SK-N-SH (cell line): ENCODE measurements at regions not wholly inside any gene's neighbourhood (a gene's known extent, or its start where the extent isn't known, plus 50 kb on each side); places are given as distances from the start of the nearest gene placed in this dataset.

Source experiments
- CTCF ChIA-PET: fragments of 300-600, 350-600 bp; formaldehyde crosslinking; extraction: SDS; loops from one replicate; lab custom pipeline; 2021; lab: Yijun Ruan, JAX
- POLR2A ChIA-PET: fragments of 350-600 bp; sonication (Branson Sonifier 250); formaldehyde crosslinking; extraction: SDS; loops from one replicate; lab custom pipeline; 2020; ENCODE audit warnings: antibody characterized with exemption, inconsistent platforms; lab: Yijun Ruan, JAX
- DNase-seq: peaks from one replicate; pipeline ENCODE4 v3.0.0; 2012
- H2AFZ ChIP-seq: fragments of 200-600 bp; sonication (generic); 2 replicates; pipeline ENCODE4 v1.8.1; 2016; ENCODE audit warnings: antibody characterized with exemption, mild to moderate bottlenecking, low read depth
- H3F3A ChIP-seq: fragments of 200-600 bp; sonication (generic); replicated peaks from 2 replicates; pipeline ENCODE3; 2016; ENCODE audit warnings: antibody characterized with exemption, mild to moderate bottlenecking; ENCODE audit not compliant: insufficient read depth
- H3K27ac ChIP-seq, 2 experiments: fragments of 200-500 bp in 1 of 2; fragments of 200-600 bp in 1 of 2; sonication (Bioruptor generic) in 1 of 2; sonication (generic), shearing (Covaris generic) in 1 of 2; 2 replicates each; pipeline versions ENCODE4 v1.5.1 to v1.6.1; 2014 to 2016; ENCODE audit warnings: low read depth in 2 of 2, inconsistent platforms in 1 of 2, low read length in 1 of 2, mild to moderate bottlenecking in 1 of 2, mixed read lengths in 1 of 2
- H3K27me3 ChIP-seq: fragments of 200-600 bp; sonication (generic), shearing (Covaris generic); 2 replicates; pipeline ENCODE4 v1.6.1; 2016; ENCODE audit warnings: mixed run types; ENCODE audit not compliant: insufficient read depth
- H3K36me3 ChIP-seq, 2 experiments: fragments of 200-500 bp in 1 of 2; fragments of 200-600 bp in 1 of 2; sonication (Bioruptor generic) in 1 of 2; sonication (generic) in 1 of 2; replicated peaks in 1 of 2; 2 replicates each; pipeline versions ENCODE3 to v1.5.1; 2014 to 2016; ENCODE audit warnings: low read length in 1 of 2, mild to moderate bottlenecking in 1 of 2; ENCODE audit not compliant: insufficient read depth in 2 of 2, control insufficient read depth in 1 of 2
- H3K4me1 ChIP-seq, 2 experiments: fragments of 200-500 bp in 1 of 2; fragments of 200-600 bp in 1 of 2; sonication (Bioruptor generic) in 1 of 2; sonication (generic), shearing (Covaris generic) in 1 of 2; 2 replicates each; pipeline versions ENCODE4 v1.5.1 to v1.6.1; 2014 to 2016; ENCODE audit warnings: low read depth in 1 of 2, low read length in 1 of 2, mixed run types in 1 of 2; ENCODE audit not compliant: insufficient read depth in 2 of 2, control insufficient read depth in 1 of 2
- H3K4me2 ChIP-seq: fragments of 200-600 bp; sonication (generic), shearing (Covaris generic); 2 replicates; pipeline ENCODE4 v1.6.1; 2017; ENCODE audit warnings: mixed run types
- H3K4me3 ChIP-seq, 2 experiments: fragments of 200-500 bp in 1 of 2; fragments of 200-600 bp in 1 of 2; sonication (Bioruptor generic) in 1 of 2; sonication (generic), shearing (Covaris generic) in 1 of 2; 2 replicates each; pipeline versions ENCODE4 v1.5.1 to v1.8.1; 2014 to 2016; ENCODE audit warnings: low read depth in 2 of 2, inconsistent platforms in 1 of 2, low read length in 1 of 2, mild to moderate bottlenecking in 1 of 2, mixed read lengths in 1 of 2, moderate library complexity in 1 of 2
- H3K79me2 ChIP-seq: fragments of 200-600 bp; sonication (generic); 2 replicates; pipeline ENCODE4 v1.8.1; 2017; ENCODE audit warnings: mild to moderate bottlenecking; ENCODE audit not compliant: insufficient read depth
- H3K9ac ChIP-seq: fragments of 200-600 bp; sonication (generic); 2 replicates; pipeline ENCODE4 v1.6.1; 2017; ENCODE audit warnings: mixed run types
- H3K9me2 ChIP-seq: fragments of 200-600 bp; sonication (generic); 2 replicates; pipeline ENCODE4 v1.6.1; 2017; ENCODE audit warnings: mixed run types
- H3K9me3 ChIP-seq: fragments of 200-600 bp; sonication (generic); 2 replicates; pipeline ENCODE4 v1.6.1; 2017; ENCODE audit warnings: mixed run types, mild to moderate bottlenecking, moderate library complexity
- H4K20me1 ChIP-seq: fragments of 200-600 bp; sonication (generic); 2 replicates; pipeline ENCODE4 v1.6.1; 2017; ENCODE audit warnings: mild to moderate bottlenecking, mixed run types; ENCODE audit not compliant: insufficient read depth
- ELF1 ChIP-seq: IDR thresholded peaks from 2 replicates; pipeline ENCODE4 v1.4.0; 2012
- MAX ChIP-seq: IDR thresholded peaks from 2 replicates; pipeline ENCODE4 v1.4.0; 2012; ENCODE audit warnings: low read depth
- MEF2A ChIP-seq: IDR thresholded peaks from 2 replicates; pipeline ENCODE4 v1.4.0; 2012; ENCODE audit warnings: low read depth, borderline replicate concordance
- RAD21 ChIP-seq: IDR thresholded peaks from 2 replicates; pipeline ENCODE4 v1.6.1; 2012; ENCODE audit warnings: mild to moderate bottlenecking, low read length
- RCOR1 ChIP-seq: fragments of 150-350 bp; IDR thresholded peaks from 2 replicates; pipeline ENCODE4 v1.6.1; 2017; ENCODE audit warnings: antibody characterized with exemption, low read length
- RFX5 ChIP-seq: IDR thresholded peaks from 2 replicates; pipeline ENCODE4 v1.6.1; 2012; ENCODE audit warnings: mild to moderate bottlenecking, improper control_type of control experiment, low read length
- SIN3A ChIP-seq: IDR thresholded peaks from 2 replicates; pipeline ENCODE4 v1.6.1; 2012; ENCODE audit warnings: low read depth, mild to moderate bottlenecking, low read length, moderate library complexity, borderline replicate concordance
- TAF1 ChIP-seq: IDR thresholded peaks from 2 replicates; pipeline ENCODE4 v1.6.1; 2012; ENCODE audit warnings: low read depth, mild to moderate bottlenecking, low read length, moderate library complexity, borderline replicate concordance
- TEAD4 ChIP-seq: IDR thresholded peaks from 2 replicates; pipeline ENCODE4 v1.4.0; 2012; ENCODE audit warnings: mild to moderate bottlenecking, borderline replicate concordance; ENCODE audit not compliant: insufficient read depth
- ZBTB33 ChIP-seq: IDR thresholded peaks from 2 replicates; pipeline ENCODE4 v1.4.0; 2012; ENCODE audit warnings: low read depth, borderline replicate concordance
- WGBS: methylation state at CpG from one replicate; pipeline ENCODE4 v1.1.6; 2017; ENCODE audit warnings: low lambda C conversion rate; 5-methylcytosine and 5-hydroxymethylcytosine counted together

- TF ChIP-seq ZBTB33 (no peak), RCOR1 (no peak)
- TF ChIP-seq, all 33 proteins: peak for 0
Observed at GRCh38 chr1:209517681-209518050, 65.8 kb upstream of the CAMK1G start (continued).

- Histone ChIP-seq H3K27me3 (no peaks in the 10 kb centered on the region), H3K4me3 (no peak overlapping the region), H3K9me3 (no peaks in the 10 kb centered on the region), H4K20me1 (no peaks in the 10 kb centered on the region)
- POLR2A ChIA-PET: no interaction called here
- DNase-seq: no peak
- CTCF ChIA-PET: interaction anchor here (0.6 kb wide), 1 partner anchor 70 kb away, joined by 3 read pairs; no protein-coding TSS in a partner anchor
- TF ChIP-seq SIN3A (no peak), RFX5 (no peak), TEAD4 (no peak), TAF1 (no peak), MAX (no peak)
- TF ChIP-seq, all 33 proteins: peak for 0
- Histone ChIP-seq H2AFZ (no peak overlapping the region), H3K4me1 (peaks cover 0 to 4% of the 10 kb centered on the region in 2 experiments; a peak in 2 of 4 replicates), H3K36me3 (no peaks in the 10 kb centered on the region), H3F3A (no peaks in the 10 kb centered on the region), H3K4me2 (no peak overlapping the region), H3K9ac (no peak overlapping the region), H3K79me2 (no peaks in the 10 kb centered on the region), H3K9me2 (no peaks in the 10 kb centered on the region), H3K27ac (no peak overlapping the region)
- 68% methylated on average over 4 of the region's 4 CpGs for WGBS
Observed at GRCh38 chr1:209519786-209520185, 63.7 kb upstream of the CAMK1G start.

GRCh38 chr1:209522826-209523225, 60.7 kb upstream of the CAMK1G start:
- Histone ChIP-seq H3K79me2 (no peaks in the 10 kb centered on the region), H3K9me3 (no peaks in the 10 kb centered on the region), H3K4me1 (peaks cover 0 to 4% of the 10 kb centered on the region in 2 experiments; a peak in 2 of 4 replicates), H3K9me2 (no peaks in the 10 kb centered on the region), H3F3A (peaks cover 11% of the 10 kb centered on the region), H3K27ac (no peak overlapping the region), H3K4me3 (no peak overlapping the region), H3K9ac (no peak overlapping the region), H3K4me2 (no peak overlapping the region), H3K36me3 (no peaks in the 10 kb centered on the region), H4K20me1 (no peaks in the 10 kb centered on the region), H3K27me3 (no peaks in the 10 kb centered on the region), H2AFZ (no peak overlapping the region)
- DNase-seq: no peak
- POLR2A ChIA-PET: no interaction called here
- 59% methylated on average over 3 of the region's 3 CpGs for WGBS
- CTCF ChIA-PET: interaction anchor here (1.0 to 5.9 kb wide), 2 partner anchors 9 to 43 kb away, joined by 4 to 33 read pairs; no protein-coding TSS in a partner anchor
- TF ChIP-seq RAD21 (no peak), ELF1 (no peak), MEF2A (no peak)
